ENCODE measurements at regions not wholly inside any gene's neighbourhood (a gene's known extent, or its start where the extent isn't known, plus 50 kb on each side); places are given as distances from the start of the nearest gene placed in this dataset.
A peak's percentile ranks its signal among the peaks of the same experiment; 100 is the strongest.
"Not testable (repeated sequence)": the region's sequence is repeated elsewhere in the genome, so short reads cannot be mapped to it uniquely, and the experiment has no call there.

- H3K27me3 ChIP-seq = no peaks in the 10 kb centered on the region
- Mint-ChIP-seq H3K27me3 (ENCODE audit: insufficient read depth, low read depth) (peaks cover 2% of the 10 kb centered on the region), H3K4me1 (no peaks in the 10 kb centered on the region), H3K9me3 (no peaks in the 10 kb centered on the region), H3K4me3 (no peak overlapping the region), H3K36me3 (no peaks in the 10 kb centered on the region), H3K27ac (no peak overlapping the region)
- H3K36me3 ChIP-seq = no peaks in the 10 kb centered on the region
- no peak overlapping the region for H3K9ac ChIP-seq
- H3K9me3 ChIP-seq (ENCODE audit: low read depth) = no peaks in the 10 kb centered on the region
- no peak for DNase-seq (ENCODE audit: low spot score)
- H3K4me3 ChIP-seq = no peak overlapping the region
- no peaks in the 10 kb centered on the region for H3K79me2 ChIP-seq (ENCODE audit: low read depth)
- no peak overlapping the region for H2AFZ ChIP-seq (replicated peaks)
- H3K27ac ChIP-seq = no peak overlapping the region
- no peaks in the 10 kb centered on the region for H4K20me1 ChIP-seq (ENCODE audit: low read depth)
- no peaks in the 10 kb centered on the region for H3K4me1 ChIP-seq
- TF ChIP-seq EZH2phosphoT487 (IDR thresholded peaks at IDR 0.05) (no peak), CTCF (IDR thresholded peaks at IDR 0.05) (no peak), EZH2 (IDR thresholded peaks at IDR 0.05) (no peak)
- H3K4me2 ChIP-seq = no peak overlapping the region
- no peaks in the 10 kb centered on the region for H3F3A ChIP-seq (ENCODE audit: low read depth)
These were observed 546.0 kb downstream of the FRK start for GRCh38 chr6:115514656-115515055.

- H3K27me3 Mint-ChIP-seq (ENCODE audit: insufficient read depth, low read depth) = peaks cover 2% of the 10 kb centered on the region
- Histone ChIP-seq H3K27me3 (no peaks in the 10 kb centered on the region), H3K4me2 (no peak overlapping the region), H3K4me3 (no peak overlapping the region), H3F3A (ENCODE audit: low read depth) (no peaks in the 10 kb centered on the region), H3K27ac (no peak overlapping the region), H3K4me1 (no peaks in the 10 kb centered on the region), H3K36me3 (no peaks in the 10 kb centered on the region), H2AFZ (replicated peaks) (no peak overlapping the region), H3K9me3 (ENCODE audit: low read depth) (no peaks in the 10 kb centered on the region), H4K20me1 (ENCODE audit: low read depth) (no peaks in the 10 kb centered on the region), H3K9ac (no peak overlapping the region), H3K79me2 (ENCODE audit: low read depth) (no peaks in the 10 kb centered on the region)
- no peak for DNase-seq (ENCODE audit: low spot score)
- H3K4me3 Mint-ChIP-seq = no peak overlapping the region
- TF ChIP-seq EZH2phosphoT487 (IDR thresholded peaks at IDR 0.05) (no peak), CTCF (IDR thresholded peaks at IDR 0.05) (no peak), EZH2 (IDR thresholded peaks at IDR 0.05) (no peak)
- H3K9me3 Mint-ChIP-seq = no peaks in the 10 kb centered on the region
- H3K4me1 Mint-ChIP-seq = no peaks in the 10 kb centered on the region
- no peak overlapping the region for H3K27ac Mint-ChIP-seq
- H3K36me3 Mint-ChIP-seq = no peaks in the 10 kb centered on the region
These were observed 547.8 kb downstream of the FRK start for GRCh38 chr6:115512923-115513322.

- Histone ChIP-seq H3K27me3 (no peaks in the 10 kb centered on the region), H3F3A (ENCODE audit: low read depth) (no peaks in the 10 kb centered on the region), H2AFZ (replicated peaks) (peak overlapping the region; percentile 73), H3K27ac (no peak overlapping the region), H4K20me1 (ENCODE audit: low read depth) (no peaks in the 10 kb centered on the region), H3K9ac (no peak overlapping the region), H3K4me2 (no peak overlapping the region), H3K79me2 (ENCODE audit: low read depth) (no peaks in the 10 kb centered on the region), H3K36me3 (no peaks in the 10 kb centered on the region), H3K4me1 (no peaks in the 10 kb centered on the region), H3K4me3 (no peak overlapping the region), H3K9me3 (ENCODE audit: low read depth) (no peaks in the 10 kb centered on the region)
- TF ChIP-seq EZH2 (IDR thresholded peaks at IDR 0.05) (no peak), CTCF (IDR thresholded peaks at IDR 0.05) (no peak), EZH2phosphoT487 (IDR thresholded peaks at IDR 0.05) (no peak)
- DNase-seq (ENCODE audit: low spot score) = no peak
- Mint-ChIP-seq H3K9me3 (no peaks in the 10 kb centered on the region), H3K27ac (no peak overlapping the region), H3K36me3 (no peaks in the 10 kb centered on the region), H3K4me3 (no peak overlapping the region), H3K27me3 (ENCODE audit: insufficient read depth, low read depth) (no peaks in the 10 kb centered on the region), H3K4me1 (no peaks in the 10 kb centered on the region)
These were observed 548.9 kb downstream of the FRK start for GRCh38 chr6:115511771-115512170.

GRCh38 chr6:115502432-115502831 is 558.3 kb downstream of the FRK start:
- not testable (repeated sequence) for H3K4me3 ChIP-seq; H3K4me3 Mint-ChIP-seq; H3K27ac Mint-ChIP-seq; H3K4me1 ChIP-seq; H4K20me1 ChIP-seq (ENCODE audit: low read depth); H3K36me3 ChIP-seq; H3K4me1 Mint-ChIP-seq; H3K4me2 ChIP-seq; H3K27me3 Mint-ChIP-seq (ENCODE audit: insufficient read depth, low read depth); H3K27me3 ChIP-seq; H2AFZ ChIP-seq (replicated peaks); H3K9me3 ChIP-seq (ENCODE audit: low read depth); H3K27ac ChIP-seq; H3K79me2 ChIP-seq (ENCODE audit: low read depth); H3K9me3 Mint-ChIP-seq; H3K36me3 Mint-ChIP-seq; H3F3A ChIP-seq (ENCODE audit: low read depth); DNase-seq (ENCODE audit: low spot score); H3K9ac ChIP-seq

Measured in neural progenitor cell (in vitro differentiated cells).